Cardiac muscle cell (in vitro differentiated cells and primary cell): ENCODE measurements at regions not wholly inside any gene's neighbourhood (a gene's known extent, or its start where the extent isn't known, plus 50 kb on each side); places are given as distances from the start of the nearest gene placed in this dataset.
"Not testable (repeated sequence)": the region's sequence is repeated elsewhere in the genome, so short reads cannot be mapped to it uniquely, and the experiment has no call there.

Experiments used
- DNase-seq, 2 donors: peaks; one replicate each; pipeline versions ENCODE4 v3.0.0 to v3.0.0-alpha.2; 2010 to 2017; ENCODE audit warnings: low read depth in 1 of 2, low spot score in 1 of 2
- H3K27ac ChIP-seq: fragments of 200-600 bp; sonication (generic); 2 replicates; pipeline ENCODE4 v1.5.1; 2016
- H3K27me3 ChIP-seq: fragments of 200-600 bp; sonication (generic); 2 replicates; pipeline ENCODE4 v1.6.0; 2016; ENCODE audit warnings: control low read depth
- H3K36me3 ChIP-seq: fragments of 200-600 bp; sonication (generic); 2 replicates; pipeline ENCODE4 v1.5.1; 2016; ENCODE audit warnings: control low read depth
- H3K4me1 ChIP-seq: fragments of 200-600 bp; sonication (generic); 2 replicates; pipeline ENCODE4 v1.8.1; 2017; ENCODE audit warnings: low read depth, mild to moderate bottlenecking, mixed run types
- H3K4me3 ChIP-seq: fragments of 200-600 bp; sonication (generic); 2 replicates; pipeline ENCODE4 v1.5.1; 2016; ENCODE audit warnings: mild to moderate bottlenecking
- H3K9me3 ChIP-seq: fragments of 200-600 bp; sonication (generic); 2 replicates; pipeline ENCODE4 v1.5.1; 2017; ENCODE audit warnings: low read depth, mild to moderate bottlenecking, control low read depth
- CTCF ChIP-seq: IDR thresholded peaks from 2 replicates; pipeline ENCODE4 v1.5.1; 2012; ENCODE audit warnings: low read depth, mild to moderate bottlenecking, low read length

DNA sequence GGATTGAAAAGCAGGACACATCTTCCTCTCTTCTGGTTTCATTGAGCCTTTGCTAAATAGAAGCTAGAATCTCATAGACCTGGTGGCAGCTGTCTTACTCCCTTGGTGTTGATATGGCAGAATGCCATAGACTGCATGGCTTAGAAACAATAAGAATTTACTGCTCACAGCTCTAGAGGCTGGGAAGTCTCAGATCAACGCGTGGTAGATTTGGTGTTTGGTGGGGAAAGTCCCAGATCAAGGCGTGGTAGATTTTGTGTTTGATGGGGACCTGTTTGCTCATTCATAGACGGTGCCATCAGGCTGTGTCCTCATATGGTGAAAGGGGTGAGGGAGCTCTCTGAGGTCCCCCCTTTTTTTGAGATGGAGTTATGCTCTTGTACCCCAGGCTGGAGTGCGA lies 57.6 kb upstream of the PPP2R3B start:
- Histone ChIP-seq H3K4me3 (no peak overlapping the region), H3K36me3 (no peaks in the 10 kb centered on the region), H3K4me1 (no peaks in the 10 kb centered on the region), H3K27ac (no peak overlapping the region), H3K27me3 (peaks cover 5% of the 10 kb centered on the region), H3K9me3 (no peaks in the 10 kb centered on the region)
- DNase-seq = no peak
- no peak for TF ChIP-seq CTCF

- DNase-seq = no peak
- no peak overlapping the region for H3K4me3 ChIP-seq
- H3K36me3 ChIP-seq = no peaks in the 10 kb centered on the region
- no peaks in the 10 kb centered on the region for H3K9me3 ChIP-seq
- H3K27me3 ChIP-seq = peaks cover 5% of the 10 kb centered on the region
- no peaks in the 10 kb centered on the region for H3K4me1 ChIP-seq
- H3K27ac ChIP-seq = no peak overlapping the region
- TF ChIP-seq CTCF = no peak
Measured at GRCh38 chrX:445727-446126, 59.0 kb upstream of the PPP2R3B start.

- Histone ChIP-seq H3K36me3 (no peaks in the 10 kb centered on the region), H3K27ac (no peak overlapping the region), H3K4me3 (no peak overlapping the region), H3K27me3 (peaks cover 5% of the 10 kb centered on the region), H3K4me1 (no peaks in the 10 kb centered on the region), H3K9me3 (no peaks in the 10 kb centered on the region)
- no peak for DNase-seq
- TF ChIP-seq CTCF = no peak
Measured at GRCh38 chrX:446245-446644, 59.5 kb upstream of the PPP2R3B start.

GRCh38 chrX:447052-447451 lies 60.3 kb upstream of the PPP2R3B start:
- no peak for TF ChIP-seq CTCF
- Histone ChIP-seq H3K9me3 (no peaks in the 10 kb centered on the region), H3K36me3 (no peaks in the 10 kb centered on the region), H3K4me1 (no peaks in the 10 kb centered on the region), H3K27ac (no peak overlapping the region), H3K27me3 (peaks cover 5% of the 10 kb centered on the region), H3K4me3 (no peak overlapping the region)
- no peak for DNase-seq

- not testable (repeated sequence) for H3K9me3 ChIP-seq, H3K27me3 ChIP-seq, DNase-seq, H3K27ac ChIP-seq, H3K4me1 ChIP-seq, H3K4me3 ChIP-seq, H3K36me3 ChIP-seq
Measured at GRCh38 chrX:451750-452149, 65.0 kb upstream of the PPP2R3B start.

GRCh38 chrX:452598-452997 lies 65.9 kb upstream of the PPP2R3B start:
- Histone ChIP-seq H3K4me1 (no peaks in the 10 kb centered on the region), H3K27me3 (no peaks in the 10 kb centered on the region), H3K27ac (no peak overlapping the region), H3K9me3 (no peaks in the 10 kb centered on the region), H3K4me3 (no peak overlapping the region), H3K36me3 (no peaks in the 10 kb centered on the region)
- no peak for TF ChIP-seq CTCF
- DNase-seq = no peak

- H3K36me3 ChIP-seq, H3K9me3 ChIP-seq, H3K27me3 ChIP-seq, DNase-seq, H3K27ac ChIP-seq, H3K4me1 ChIP-seq, H3K4me3 ChIP-seq: not testable (repeated sequence)
Measured at GRCh38 chrX:454514-454913, 67.8 kb upstream of the PPP2R3B start.
